ENCODE measurements at regions not wholly inside any gene's neighbourhood (a gene's known extent, or its start where the extent isn't known, plus 50 kb on each side); places are given as distances from the start of the nearest gene placed in this dataset.
A peak's percentile ranks its signal among the peaks of the same experiment; 100 is the strongest.
"Not testable (repeated sequence)": the region's sequence is repeated elsewhere in the genome, so short reads cannot be mapped to it uniquely, and the experiment has no call there.

DNA sequence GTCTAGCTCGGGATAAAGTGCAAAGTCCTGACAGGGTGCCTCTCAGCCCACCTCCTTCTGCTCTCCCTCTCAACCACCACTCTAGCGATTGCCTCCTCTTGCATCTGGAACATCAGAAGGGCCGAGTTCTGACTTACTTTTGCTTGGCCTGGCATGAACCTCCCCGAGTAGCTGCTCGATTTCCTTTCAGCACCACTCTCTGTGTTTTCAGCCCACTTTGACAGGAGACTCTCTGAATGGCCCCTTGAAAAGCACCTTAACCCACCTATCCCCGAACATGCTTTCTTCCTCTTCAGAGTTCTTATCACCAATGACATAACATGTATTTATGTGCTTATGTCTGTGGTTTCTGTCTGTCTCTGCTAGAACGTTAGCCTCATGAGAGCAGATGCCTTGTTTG, 225.8 kb upstream of the RUNX1 start:
- no peak for DNase-seq

DNA sequence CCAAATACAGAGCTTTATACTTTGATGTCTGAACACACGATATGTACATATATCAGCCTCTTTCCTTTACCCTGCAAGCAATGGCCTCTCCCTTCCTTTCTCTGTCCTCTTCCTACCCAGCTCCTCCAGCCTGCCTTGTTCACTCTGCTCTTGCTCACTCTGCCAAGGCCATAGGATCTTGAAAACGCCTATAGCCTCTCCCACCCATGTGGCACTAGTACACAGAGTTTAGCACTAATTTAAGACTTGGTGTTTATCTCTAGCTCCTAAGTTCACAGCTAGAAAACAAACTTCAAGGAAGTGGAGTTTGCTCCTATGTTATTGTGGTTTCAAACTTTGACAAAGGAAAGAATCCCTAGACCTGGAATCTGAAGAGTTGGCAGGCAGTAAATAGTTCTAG, 225.0 kb upstream of the RUNX1 start:
- DNase-seq, result no peak

DNA sequence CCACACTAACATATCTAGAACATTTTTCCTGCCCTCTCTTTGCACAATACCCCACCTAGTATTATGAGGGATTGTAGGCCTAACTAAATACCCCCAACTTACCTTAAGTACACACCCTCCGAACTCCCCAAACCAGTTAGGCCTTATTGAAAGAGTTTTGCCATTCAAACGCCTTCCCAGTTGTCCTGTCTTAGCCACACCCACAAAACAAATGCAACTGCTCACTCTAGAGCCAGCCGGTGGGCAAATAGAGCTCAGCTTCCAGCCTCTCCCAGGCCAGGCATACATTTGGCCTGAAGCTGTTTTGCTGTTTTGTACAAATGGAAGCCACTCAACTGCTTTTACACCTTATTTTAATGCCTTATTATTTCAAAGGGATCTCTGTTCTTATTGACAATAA, 224.2 kb upstream of the RUNX1 start:
- no peak for DNase-seq

DNA sequence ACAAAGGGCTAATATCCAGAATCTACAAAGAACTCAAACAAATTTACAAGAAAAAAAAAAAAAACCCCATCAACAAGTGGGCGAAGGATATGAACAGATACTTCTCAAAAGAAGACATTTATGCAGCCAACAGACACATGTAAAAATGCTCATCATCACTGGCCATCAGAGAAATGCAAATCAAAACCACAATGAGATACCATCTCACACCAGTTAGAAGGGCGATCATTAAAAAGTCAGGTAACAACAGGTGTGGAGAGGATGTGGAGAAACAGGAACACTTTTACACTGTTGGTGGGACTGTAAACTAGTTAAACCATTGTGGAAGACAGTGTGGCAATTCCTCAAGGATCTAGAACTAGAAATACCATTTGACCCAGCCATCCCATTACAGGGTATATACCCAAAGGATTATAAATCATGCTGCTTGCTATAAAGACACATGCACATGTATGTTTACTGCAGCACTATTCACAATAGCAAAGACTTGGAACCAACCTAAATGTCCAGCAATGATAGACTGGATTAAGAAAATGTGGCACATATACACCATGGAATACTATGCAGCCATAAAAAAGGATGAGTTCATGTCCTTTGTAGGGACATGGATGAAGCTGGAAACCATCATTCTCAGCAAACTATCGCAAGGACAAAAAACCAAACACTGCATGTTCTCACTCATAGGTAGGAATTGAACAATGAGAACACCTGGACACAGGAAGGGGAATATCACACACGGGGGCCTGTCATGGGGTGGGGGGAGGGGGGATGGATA, 222.4 kb upstream of the RUNX1 start:
- not testable (repeated sequence) for DNase-seq

DNA sequence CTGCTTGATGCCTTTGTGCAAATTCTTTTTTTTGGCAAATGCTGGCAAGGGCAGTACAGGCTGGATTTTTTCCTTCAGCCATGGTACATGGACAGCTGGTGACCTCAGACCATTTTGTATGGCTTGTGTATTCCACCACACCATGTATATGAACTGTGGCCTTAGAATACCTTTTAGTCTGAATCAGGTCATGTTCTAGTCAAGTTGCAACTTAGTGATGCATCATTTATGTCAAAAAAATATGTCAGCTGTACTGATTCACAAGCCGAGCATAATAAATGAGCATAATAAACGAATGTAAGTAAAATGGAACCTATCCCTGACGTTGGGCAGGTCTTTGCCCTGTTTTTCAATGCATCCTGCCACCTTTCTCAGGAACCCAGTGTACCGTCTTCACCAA, 219.7 kb upstream of the RUNX1 start:
- DNase-seq, result no peak

DNA sequence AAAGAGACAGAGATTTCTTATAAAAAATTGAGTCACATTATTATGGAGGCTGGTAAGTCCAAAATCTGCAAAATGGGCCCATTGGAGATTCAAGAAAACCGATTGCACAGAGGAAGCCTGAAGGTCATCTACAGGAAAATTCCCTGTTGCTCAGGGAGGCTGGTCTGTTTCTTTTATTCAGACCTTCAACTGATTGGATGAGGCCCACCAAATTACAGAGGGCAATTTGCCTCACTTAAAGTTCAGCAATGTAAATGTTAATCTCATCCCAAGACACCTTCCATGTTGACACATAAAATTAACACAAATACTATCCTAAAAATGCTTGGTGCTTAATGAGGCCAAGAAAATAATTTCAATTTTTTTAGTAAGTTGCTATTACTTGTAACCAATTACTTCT, 219.2 kb upstream of the RUNX1 start:
- no peak for DNase-seq

DNA sequence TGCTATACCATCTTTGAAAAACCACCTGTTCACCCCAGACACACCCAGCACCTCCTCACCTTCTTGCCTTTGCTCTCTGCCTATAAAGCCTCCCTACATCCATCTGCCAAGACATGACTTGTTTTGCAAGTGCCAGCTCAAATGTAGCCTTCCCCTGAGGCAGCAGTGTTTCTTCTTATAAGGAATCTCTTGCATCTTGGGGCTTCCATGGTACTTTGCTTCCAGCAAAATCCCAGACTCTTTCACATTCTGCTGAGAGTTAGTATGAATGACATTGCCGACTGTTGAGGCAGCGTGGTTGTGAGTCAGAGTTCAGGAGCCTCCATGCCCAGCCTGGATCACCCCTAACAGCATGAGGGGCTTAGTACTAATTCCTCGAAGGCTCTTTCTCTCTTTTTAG, 217.4 kb upstream of the RUNX1 start:
- DNase-seq, result no peak

DNA sequence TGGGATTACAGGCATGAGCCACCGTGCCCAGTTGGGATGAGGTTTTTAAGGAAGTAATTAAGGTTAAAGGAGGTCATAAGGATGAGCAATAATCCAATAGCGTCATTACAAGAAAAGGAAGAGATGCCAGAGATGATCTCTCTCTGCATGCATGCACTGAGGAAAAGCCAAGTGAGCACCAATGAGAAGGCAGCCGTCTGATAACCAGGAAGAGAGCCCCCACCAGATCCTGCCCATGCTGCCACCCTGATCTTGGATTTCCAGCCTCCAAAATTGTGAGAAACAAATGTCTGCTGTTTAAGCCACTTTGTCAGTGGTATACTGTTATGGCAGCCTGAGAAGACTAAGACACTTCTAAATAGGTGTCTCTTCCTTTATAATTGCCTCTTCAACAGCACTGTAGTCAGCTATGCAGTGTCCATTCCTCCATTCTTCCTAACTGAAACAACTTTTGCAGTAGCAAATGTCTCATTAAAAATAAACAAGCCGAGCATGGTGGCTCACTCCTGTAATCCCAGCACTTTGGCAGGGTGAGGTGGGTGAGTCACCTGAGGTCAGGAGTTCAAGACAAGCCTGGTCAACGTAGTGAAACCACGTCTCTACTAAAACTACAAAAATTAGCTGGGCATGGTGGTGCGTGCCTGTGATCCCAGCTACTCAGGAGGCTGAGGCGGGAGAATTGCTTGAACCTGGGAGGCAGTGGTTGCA, 216.2 kb upstream of the RUNX1 start:
- no peak for DNase-seq

DNA sequence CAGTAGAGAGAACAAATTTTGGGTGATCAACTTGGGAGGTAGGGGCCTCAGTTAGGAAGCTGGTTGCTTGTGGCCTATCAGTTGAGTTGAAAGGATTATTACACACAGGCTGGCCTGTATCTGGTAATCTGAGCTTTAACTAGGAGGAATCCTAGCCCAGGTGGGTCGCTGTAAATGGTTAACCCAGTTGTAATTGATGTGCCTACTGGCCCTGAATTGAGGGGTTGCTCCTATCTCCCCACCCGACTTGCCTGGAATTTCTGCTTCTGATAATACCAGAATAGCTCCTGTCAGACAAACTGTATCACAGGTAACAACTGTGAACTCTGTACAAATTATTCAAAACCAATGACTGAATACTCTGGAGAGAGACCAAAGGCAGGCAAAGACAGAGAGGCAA, 210.4 kb upstream of the RUNX1 start:
- DNase-seq, result no peak

DNA sequence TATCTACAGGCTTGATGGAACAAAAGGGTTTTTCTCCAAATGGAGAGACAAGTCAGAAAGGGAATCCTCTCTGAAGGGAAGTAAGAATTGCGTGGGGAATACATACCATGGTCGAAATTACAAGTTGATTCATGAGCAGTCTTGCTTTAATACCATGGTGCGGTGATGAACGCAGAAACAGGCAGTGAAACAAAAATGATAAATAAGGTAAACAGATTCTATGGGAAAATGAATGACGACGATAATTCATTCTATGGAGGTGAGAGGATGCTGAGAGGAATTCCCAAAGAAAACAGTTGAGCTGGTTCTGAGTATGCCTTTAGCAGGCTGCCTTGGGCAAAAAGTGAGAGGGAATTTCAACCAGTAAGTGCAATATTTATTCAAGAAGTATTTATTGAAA, 209.4 kb upstream of the RUNX1 start:
- no peak for DNase-seq

DNA sequence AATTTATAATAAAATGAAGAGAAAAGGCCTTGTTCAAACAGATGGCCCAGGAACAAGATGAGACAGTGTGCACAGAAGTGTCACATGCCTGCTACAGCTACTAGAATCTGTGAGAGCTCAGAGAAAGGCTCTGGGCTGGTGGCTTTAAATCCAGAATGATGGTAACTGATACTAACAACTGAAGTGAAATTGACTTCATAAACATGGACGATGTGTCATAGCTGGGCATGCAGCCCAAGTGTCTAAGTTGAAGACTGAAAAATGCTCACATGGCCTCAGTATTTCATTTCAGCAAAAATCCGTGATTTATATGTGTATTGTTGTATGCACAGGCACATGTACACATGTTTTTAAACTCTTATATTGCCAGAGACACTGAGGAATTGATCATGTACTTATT, 208.3 kb upstream of the RUNX1 start:
- DNase-seq, result peak; percentile 11

DNA sequence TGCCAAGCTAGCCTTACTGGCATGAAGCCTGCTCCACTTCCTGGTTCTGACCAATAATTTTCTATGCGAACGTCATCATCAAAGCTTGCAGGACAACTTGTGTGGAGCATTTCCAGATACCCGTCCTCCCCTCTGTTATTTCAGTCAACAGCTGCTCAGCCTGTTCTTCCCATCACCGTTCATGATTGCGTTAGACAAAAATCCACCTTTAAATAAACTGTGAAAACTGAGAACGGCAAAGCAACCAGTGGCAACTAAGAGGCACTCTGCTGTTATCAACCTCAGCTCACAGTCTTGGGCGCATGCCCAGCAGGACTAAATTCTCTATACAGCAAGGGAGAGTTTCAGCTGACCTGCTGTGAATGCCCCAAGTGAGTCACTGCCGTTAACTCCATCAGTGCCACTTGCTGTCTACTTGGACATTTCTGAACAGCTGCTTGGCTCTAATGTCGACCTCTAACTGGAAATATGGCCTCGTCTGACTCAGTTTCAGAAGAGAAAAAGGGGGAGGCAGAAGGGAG, 207.4 kb upstream of the RUNX1 start:
- no peak for DNase-seq

DNA sequence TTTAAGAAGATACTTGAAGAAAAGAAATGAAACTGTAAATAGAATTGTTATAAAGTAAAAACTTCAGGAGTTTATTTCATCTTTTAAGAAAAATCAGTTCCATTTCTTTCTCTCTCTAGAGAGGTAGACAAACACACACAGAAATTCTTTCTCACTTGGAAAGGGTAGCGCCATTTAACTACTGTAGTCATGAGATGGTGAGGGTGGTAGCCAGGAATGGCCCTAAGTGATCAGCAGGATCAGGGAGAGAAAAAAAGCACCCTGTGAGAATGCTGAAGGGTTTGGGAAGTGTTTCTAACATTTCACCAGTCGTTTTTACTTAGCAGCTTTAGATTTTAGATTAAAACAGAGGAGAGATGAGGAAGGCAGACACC, 205.7 kb upstream of the RUNX1 start:
- no peak for DNase-seq

DNA sequence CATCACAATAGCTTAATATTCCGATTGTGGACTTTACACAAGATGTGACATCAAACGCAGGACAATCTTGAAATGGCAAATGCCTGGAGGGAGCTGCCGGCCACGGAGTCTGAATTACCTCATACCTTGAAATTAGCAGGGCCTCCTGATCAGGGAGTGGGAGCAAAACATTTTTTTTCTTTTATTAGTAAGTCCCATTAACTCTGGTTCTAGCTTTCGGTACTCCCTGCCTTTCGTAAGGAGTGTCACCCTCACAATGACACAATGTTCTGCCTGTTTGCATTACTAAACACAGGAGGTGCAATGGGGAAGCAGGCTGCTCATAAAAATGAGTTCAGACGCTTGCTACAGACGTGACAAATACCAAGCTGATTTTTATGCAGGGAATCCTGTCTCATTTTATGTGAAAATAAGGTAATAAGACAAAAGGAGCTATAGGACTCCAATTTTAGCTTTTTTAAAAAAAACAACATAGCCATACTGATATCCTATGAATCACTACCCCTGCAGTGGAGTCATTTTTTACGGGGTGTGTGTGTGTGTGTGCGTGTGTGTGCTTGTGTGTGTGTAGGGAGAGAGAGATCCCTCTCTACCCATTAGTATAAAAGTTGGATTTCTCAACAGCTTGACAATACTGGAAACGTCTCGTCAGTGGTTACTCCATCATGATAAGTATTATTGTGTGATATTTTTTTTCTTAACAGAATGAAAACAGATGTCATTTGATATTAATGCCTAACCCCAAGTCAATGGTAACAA, 205.1 kb upstream of the RUNX1 start:
- DNase-seq, result no peak

DNA sequence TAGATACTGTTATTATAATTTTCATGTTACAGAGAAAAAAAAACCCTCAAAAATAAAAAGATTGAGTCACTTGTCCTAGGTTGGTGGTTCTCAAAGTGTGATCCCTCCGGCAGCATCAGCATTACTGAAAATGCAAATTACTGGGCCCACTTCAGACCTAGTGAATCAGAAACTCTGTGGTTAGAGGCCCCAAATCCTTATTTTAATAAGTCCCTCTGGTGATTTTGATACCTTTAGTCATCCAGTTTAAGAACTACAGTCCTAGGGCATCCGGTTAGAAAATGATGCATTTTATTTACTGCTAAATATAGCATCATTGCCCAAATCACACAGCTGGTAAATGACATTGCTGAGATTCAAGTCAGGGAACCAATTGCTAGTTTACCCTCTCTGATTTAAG, 203.7 kb upstream of the RUNX1 start:
- DNase-seq, result peak; percentile 76

DNA sequence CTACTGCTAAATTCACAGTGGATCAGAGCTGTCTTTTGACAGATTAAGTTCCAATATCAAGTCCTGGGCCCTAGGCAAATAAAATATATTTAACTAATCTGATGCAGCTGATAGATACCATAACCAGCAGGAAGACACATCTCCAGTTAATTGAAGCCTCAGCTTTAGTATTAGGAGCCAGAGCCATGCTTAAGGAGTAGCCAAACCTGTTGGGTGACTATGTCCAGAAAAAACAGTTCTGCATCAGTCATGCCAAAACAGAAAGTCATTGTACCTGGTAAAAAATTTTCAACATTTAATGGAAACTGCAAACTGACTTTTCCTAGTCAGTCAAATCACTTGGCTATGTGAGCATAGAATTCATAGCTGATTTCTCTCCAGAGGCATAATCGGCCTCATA, 200.5 kb upstream of the RUNX1 start:
- DNase-seq, result no peak

DNA sequence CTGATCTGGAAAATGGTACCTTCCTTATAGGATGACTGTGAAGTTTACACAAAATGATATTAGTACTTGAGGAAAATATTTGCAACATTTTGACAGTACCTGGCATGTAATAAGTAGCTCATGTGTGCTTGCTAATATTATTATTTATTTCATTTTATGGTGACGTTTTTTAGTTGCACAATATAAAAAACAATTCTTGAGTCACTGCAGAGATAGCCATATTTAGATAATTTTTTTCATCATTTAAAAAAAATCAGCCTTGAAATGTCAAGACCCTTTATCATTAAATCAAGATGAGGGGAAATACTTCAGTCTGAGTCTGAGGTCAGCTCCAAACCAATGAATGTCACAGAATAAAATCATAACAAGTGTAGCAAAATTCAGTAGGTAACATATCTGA, 196.8 kb upstream of the RUNX1 start:
- DNase-seq, result no peak

DNA sequence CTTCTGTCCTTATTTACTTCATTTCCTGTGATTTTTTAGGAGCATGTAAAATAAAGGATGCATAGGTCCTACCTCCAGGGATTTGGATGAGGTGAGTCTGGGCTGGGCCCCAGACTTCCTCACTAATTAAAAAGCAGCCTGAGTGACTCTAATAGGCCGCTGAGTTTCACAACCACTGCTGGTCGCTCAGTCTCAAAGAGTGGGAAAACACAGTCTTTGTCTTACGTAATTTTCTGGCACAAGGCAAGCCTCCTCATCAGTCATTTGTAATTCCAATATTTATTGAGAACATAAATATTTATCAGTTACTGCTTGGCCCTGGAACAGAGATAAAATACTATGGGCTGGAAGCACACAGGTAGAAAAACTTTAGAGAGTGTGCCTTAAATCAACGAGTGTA, 195.4 kb upstream of the RUNX1 start:
- DNase-seq, result no peak

DNA sequence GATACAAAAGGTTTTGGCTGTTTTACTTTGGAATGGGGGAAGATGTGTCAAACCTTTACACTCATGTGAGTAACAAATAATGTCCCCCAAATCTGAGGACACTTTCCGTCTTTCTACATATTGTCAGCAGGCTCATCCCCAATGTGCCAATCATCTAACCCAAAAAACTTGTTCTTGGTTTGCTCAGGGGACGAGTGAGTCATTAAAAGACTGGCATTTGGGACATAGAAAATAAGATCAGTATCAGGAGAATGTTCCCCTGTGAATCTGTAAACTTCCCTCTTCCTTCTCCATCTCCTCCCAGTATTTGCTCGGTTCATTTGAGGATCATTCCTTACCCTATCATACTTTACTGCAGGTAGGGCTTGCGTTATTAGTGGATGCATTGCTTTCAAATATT, 194.1 kb upstream of the RUNX1 start:
- no peak for DNase-seq

DNA sequence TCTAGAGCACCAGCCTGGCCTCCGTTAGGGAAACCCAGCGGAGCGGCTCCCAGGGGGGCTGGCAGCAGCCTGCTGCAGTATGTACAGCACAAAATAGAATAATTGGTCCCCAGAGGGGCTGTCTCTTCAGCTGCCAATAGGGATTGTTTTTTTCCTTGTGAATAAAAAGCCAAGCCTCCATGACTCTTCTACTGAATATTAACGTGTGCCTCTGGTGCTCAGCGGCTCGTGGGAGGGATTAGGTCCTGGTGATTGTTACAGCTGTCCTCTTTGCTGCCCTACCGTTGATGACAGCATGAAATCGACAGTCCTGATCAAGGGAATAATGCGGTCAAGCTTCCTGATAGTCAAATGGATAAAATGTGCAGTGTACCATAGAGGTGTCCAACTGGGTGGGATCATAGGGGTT, 190.7 kb upstream of the RUNX1 start:
- no peak for DNase-seq

DNA sequence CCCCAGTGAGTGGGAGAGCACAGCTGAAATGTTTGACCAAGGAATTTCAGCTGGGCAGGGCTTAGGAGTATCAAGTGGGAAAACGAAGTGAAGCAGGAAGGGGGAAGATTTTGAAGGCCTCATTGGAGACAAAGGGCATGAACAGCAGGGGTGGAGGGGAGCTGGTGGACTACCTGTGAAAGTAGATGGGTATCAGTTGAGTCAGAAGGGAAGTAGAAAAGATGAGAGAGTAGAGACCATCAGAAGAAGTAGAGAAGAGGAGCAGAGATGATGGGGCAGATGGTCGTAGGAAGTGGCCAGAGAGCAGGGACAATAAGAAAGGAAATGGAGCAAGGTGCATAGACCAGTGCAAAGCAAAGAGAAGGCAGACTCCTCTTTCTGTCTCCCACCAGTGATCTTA, 189.0 kb upstream of the RUNX1 start:
- DNase-seq, result no peak

DNA sequence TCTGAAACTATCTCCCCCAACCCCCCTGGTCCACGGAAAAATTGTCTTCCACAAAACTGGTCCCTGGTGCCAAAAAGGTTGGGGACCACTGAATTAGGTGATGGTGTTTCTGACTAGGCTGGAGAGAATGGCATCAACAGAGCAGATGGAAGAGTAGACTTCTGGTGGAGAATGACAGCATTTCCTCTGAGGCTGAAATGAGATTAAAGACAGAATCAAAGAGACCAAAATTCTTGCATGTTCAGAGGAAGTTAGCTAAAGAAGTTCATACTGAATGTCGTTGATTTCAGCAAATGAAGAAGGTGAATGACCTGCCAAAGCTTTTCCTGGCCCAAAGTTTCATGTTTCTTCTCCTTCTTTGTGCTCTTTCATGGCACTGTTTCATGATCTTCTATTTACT, 188.2 kb upstream of the RUNX1 start:
- DNase-seq, result no peak

DNA sequence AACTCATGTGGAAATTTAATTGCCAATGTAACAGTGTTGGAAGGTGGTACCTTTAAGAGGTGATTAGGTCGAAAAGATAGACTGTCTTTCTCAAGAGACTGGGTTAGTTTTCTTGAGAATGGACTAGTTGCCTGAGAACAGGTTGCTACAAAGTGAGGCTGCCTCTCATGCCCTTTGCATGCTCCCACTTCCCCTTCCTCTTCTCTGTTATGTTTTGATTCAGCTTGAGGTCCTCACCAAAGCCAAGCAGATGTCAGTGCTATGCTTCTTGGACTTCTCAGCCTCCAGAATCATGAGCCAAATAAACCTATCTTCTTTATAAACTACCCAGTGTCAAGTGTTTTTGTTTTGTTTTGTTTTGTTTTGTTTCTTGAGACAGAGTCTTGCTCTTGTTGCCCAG, 187.0 kb upstream of the RUNX1 start:
- DNase-seq, result peak; percentile 43

DNA sequence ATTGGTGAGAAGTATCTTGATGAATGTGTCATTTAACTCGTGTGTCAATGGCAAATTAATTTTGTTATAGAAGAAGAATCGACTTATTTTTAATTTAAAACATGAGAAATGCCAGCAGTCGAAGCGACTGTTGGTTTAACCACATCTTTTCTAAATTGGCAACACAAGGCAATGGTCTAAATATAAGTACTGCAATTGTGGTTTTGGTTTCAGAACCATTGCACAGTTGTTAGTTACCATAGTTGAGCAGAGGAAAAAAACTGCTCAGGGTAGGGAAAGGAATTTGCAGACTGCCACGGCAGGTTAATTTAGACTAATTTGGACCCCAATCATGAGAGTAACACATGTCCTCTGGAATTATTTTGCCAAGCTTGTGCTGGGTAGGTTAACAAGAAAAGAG, 185.6 kb upstream of the RUNX1 start:
- peak; percentile 39 for DNase-seq
